Vagina (tissue), 2 donors: ENCODE measurements at regions not wholly inside any gene's neighbourhood (a gene's known extent, or its start where the extent isn't known, plus 50 kb on each side); places are given as distances from the start of the nearest gene placed in this dataset.

ENCODE experiments used
- CTCF ChIP-seq, 3 experiments: fragments of 450-650 bp in 2 of 3; fragments of 200-600 bp in 1 of 3; sonication (generic) in 1 of 3; IDR thresholded peaks; one replicate each; pipeline ENCODE4 v1.5.1; 2017 to 2019; ENCODE audit warnings: antibody characterized with exemption in 3 of 3, mild to moderate bottlenecking in 2 of 3, moderate library complexity in 2 of 3
- POLR2A ChIP-seq, 2 donors: fragments of 450-650 bp; IDR thresholded peaks; one replicate each; pipeline ENCODE4 v1.6.1; 2017; ENCODE audit warnings: antibody characterized with exemption in 2 of 2, mild to moderate bottlenecking in 2 of 2, moderate library complexity in 2 of 2
- POLR2AphosphoS5 ChIP-seq, 2 donors: sonication (generic); formaldehyde crosslinking; IDR thresholded peaks; one replicate each; pipeline ENCODE4 v1.9.0; 2017; ENCODE audit warnings: antibody characterized with exemption in 2 of 2, mild to moderate bottlenecking in 2 of 2, low read depth in 1 of 2; ENCODE audit not compliant: insufficient read depth in 1 of 2

GRCh38 chr18:4547126-4547525 lies 92.0 kb upstream of the DLGAP1 start:
- no peak for TF ChIP-seq CTCF (IDR thresholded peaks at IDR 0.05)
- no peak for TF ChIP-seq POLR2AphosphoS5 (IDR thresholded peaks at IDR 0.05; ENCODE audit: insufficient read depth in 1 of 2, low read depth in 1 of 2)
- TF ChIP-seq POLR2A (IDR thresholded peaks at IDR 0.05), result no peak
